Brain pericyte (primary cell): ENCODE measurements at regions not wholly inside any gene's neighbourhood (a gene's known extent, or its start where the extent isn't known, plus 50 kb on each side); places are given as distances from the start of the nearest gene placed in this dataset.

Experiments used
- DNase-seq: peaks from one replicate; pipeline ENCODE4 v3.0.0-alpha.2; 2012; ENCODE audit warnings: low read depth, low spot score

- no peak for DNase-seq
These were observed 202.0 kb upstream of the SNX19 start for GRCh38 chr11:131118247-131118646.

GRCh38 chr11:131121426-131122333 lies 205.4 kb upstream of the SNX19 start:
- DNase-seq = no peak

GRCh38 chr11:131122448-131122847 lies 206.2 kb upstream of the SNX19 start:
- DNase-seq = no peak

- no peak for DNase-seq
These were observed 213.2 kb upstream of the SNX19 start for GRCh38 chr11:131129474-131129873.

GRCh38 chr11:131135611-131136010 lies 219.3 kb upstream of the SNX19 start:
- DNase-seq = no peak

GRCh38 chr11:131136486-131136885 lies 220.2 kb upstream of the SNX19 start:
- DNase-seq = no peak

GRCh38 chr11:131137046-131137445 lies 220.8 kb upstream of the SNX19 start:
- DNase-seq = no peak

- DNase-seq = no peak
These were observed 222.5 kb upstream of the SNX19 start for GRCh38 chr11:131138731-131139130.

- DNase-seq = no peak
These were observed 224.6 kb upstream of the NTM start for GRCh38 chr11:131145791-131146190.

- DNase-seq = no peak
These were observed 223.5 kb upstream of the NTM start for GRCh38 chr11:131146827-131147490.

GRCh38 chr11:131154351-131154750 lies 216.1 kb upstream of the NTM start:
- DNase-seq = no peak

- no peak for DNase-seq
These were observed 212.7 kb upstream of the NTM start for GRCh38 chr11:131157678-131158077.

- no peak for DNase-seq
These were observed 209.6 kb upstream of the NTM start for GRCh38 chr11:131160846-131161245.

- DNase-seq = no peak
These were observed 206.8 kb upstream of the NTM start for GRCh38 chr11:131163613-131164012.

GRCh38 chr11:131165036-131165435 lies 205.4 kb upstream of the NTM start:
- DNase-seq = no peak

GRCh38 chr11:131168839-131169713 lies 201.3 kb upstream of the NTM start:
- no peak for DNase-seq

- DNase-seq = no peak
These were observed 198.4 kb upstream of the NTM start for GRCh38 chr11:131172011-131172410.

GRCh38 chr11:131178020-131178419 lies 192.4 kb upstream of the NTM start:
- no peak for DNase-seq

- DNase-seq = no peak
These were observed 191.8 kb upstream of the NTM start for GRCh38 chr11:131178596-131178995.

GRCh38 chr11:131179836-131180235 lies 190.6 kb upstream of the NTM start:
- no peak for DNase-seq

GRCh38 chr11:131185915-131186314 lies 184.5 kb upstream of the NTM start:
- no peak for DNase-seq

- DNase-seq = no peak
These were observed 183.8 kb upstream of the NTM start for GRCh38 chr11:131186629-131187101.
